ENCODE measurements at regions not wholly inside any gene's neighbourhood (a gene's known extent, or its start where the extent isn't known, plus 50 kb on each side); places are given as distances from the start of the nearest gene placed in this dataset.

- DNase-seq (no peak), ATAC-seq (ENCODE audit: low read depth) (no peak)
- H4K5ac ChIP-seq (ENCODE audit: low read depth, low read length) = no peak overlapping the region
- H3K9me1 ChIP-seq (ENCODE audit: insufficient read depth, low read length) = no peaks in the 10 kb centered on the region
- H3K4me1 ChIP-seq (ENCODE audit: control insufficient read depth, insufficient read depth, low read length) = no peaks in the 10 kb centered on the region
- ChIA-PET CTCF (no interaction called here), POLR2A (ENCODE audit: unreplicated experiment) (no interaction called here)
- no peak overlapping the region for H4K91ac ChIP-seq (ENCODE audit: insufficient read depth, low read depth, low read length)
- H2BK5ac ChIP-seq (ENCODE audit: low read depth, low read length, poor library complexity, severe bottlenecking) = no peak overlapping the region
- WGBS, 2 experiments (ENCODE audit: extremely low coverage in 2 of 2, insufficient read length in 1 of 2) = no CpG with 5 or more reads among the region's 2 CpGs
- peaks cover 4% of the 10 kb centered on the region for H3K9me3 ChIP-seq (ENCODE audit: control insufficient read depth, insufficient read depth, low read length)
- no peak for TF ChIP-seq MAZ (IDR thresholded peaks at IDR 0.05; ENCODE audit: borderline replicate concordance, low read depth, low read length)
- no peak for TF ChIP-seq MAFK (IDR thresholded peaks at IDR 0.05; ENCODE audit: low read depth, low read length)
- no peak for TF ChIP-seq RCOR1 (IDR thresholded peaks at IDR 0.05; ENCODE audit: insufficient replicate concordance, low read length)
- TF ChIP-seq FOS (IDR thresholded peaks at IDR 0.05; ENCODE audit: low read depth, low read length) = no peak
- TF ChIP-seq NFE2L2 (IDR thresholded peaks at IDR 0.05; ENCODE audit: low read depth, low read length) = no peak
- TF ChIP-seq MXI1 (IDR thresholded peaks at IDR 0.05; ENCODE audit: borderline replicate concordance, low read depth, low read length) = no peak
- TF ChIP-seq RAD21 (IDR thresholded peaks at IDR 0.05; ENCODE audit: low read length) = no peak
- no peak for TF ChIP-seq USF2 (IDR thresholded peaks at IDR 0.05; ENCODE audit: low read depth, low read length)
- no peak overlapping the region for H3K4ac ChIP-seq (ENCODE audit: low read depth, low read length)
- no peak overlapping the region for H2BK20ac ChIP-seq (ENCODE audit: low read depth, low read length)
- no peak overlapping the region for H3K18ac ChIP-seq (ENCODE audit: low read depth, low read length)
- in situ Hi-C loops (cut with MboI; ENCODE audit: low sequenced_read_pairs) (no loop called here), intact Hi-C loops (cut with micrococcal nuclease) (no loop called here), dilution Hi-C loops (cut with HindIII; ENCODE audit: low sequenced_read_pairs, unreplicated experiment) (no loop called here)
- no peak overlapping the region for H3K4me3 ChIP-seq (ENCODE audit: insufficient read depth, low read depth, low read length)
- no peak overlapping the region for H3K14ac ChIP-seq (replicated peaks; ENCODE audit: low read depth, low read length)
- no peak overlapping the region for H3K9ac ChIP-seq (ENCODE audit: low read depth, low read length)
- no peaks in the 10 kb centered on the region for H3K36me3 ChIP-seq (ENCODE audit: control insufficient read depth, insufficient read depth, low read length)
- no peak overlapping the region for H2AK9ac ChIP-seq (replicated peaks; ENCODE audit: low read depth, low read length, poor library complexity)
- H3K23ac ChIP-seq (ENCODE audit: low read depth, low read length) = no peak overlapping the region
- H4K20me1 ChIP-seq (ENCODE audit: insufficient read depth, low read length) = no peaks in the 10 kb centered on the region
- no peak overlapping the region for H2BK120ac ChIP-seq (ENCODE audit: low read depth, low read length)
- H3K27me3 ChIP-seq (ENCODE audit: control insufficient read depth, insufficient read depth, low read length) = no peaks in the 10 kb centered on the region
- H4K8ac ChIP-seq (ENCODE audit: low read depth in 2 of 2, low read length in 2 of 2) = no peak overlapping the region
- no peak overlapping the region for H2AFZ ChIP-seq (replicated peaks; ENCODE audit: low read length, poor library complexity)
- no peaks in the 10 kb centered on the region for H3K79me1 ChIP-seq (ENCODE audit: low read depth in 1 of 2, low read length in 2 of 2)
- no peak overlapping the region for H3K56ac ChIP-seq (ENCODE audit: extremely low read depth, insufficient read depth, low read length)
- no TSS peak for BruUV-seq (replicated peaks)
- H2BK15ac ChIP-seq (ENCODE audit: low read depth, low read length) = no peak overlapping the region
- no peak overlapping the region for H3K4me2 ChIP-seq (ENCODE audit: low read depth, low read length)
- no peak overlapping the region for H2AK5ac ChIP-seq (ENCODE audit: low read depth, low read length)
- no peak overlapping the region for H3K27ac ChIP-seq (ENCODE audit: insufficient read depth, low read length)
Observed at GRCh38 chr13:80921541-80921940, 580.6 kb upstream of the SPRY2 start.

Data from IMR-90 (cell line).